Activated CD4-positive, CD25-positive, alpha-beta regulatory T cell treated with anti-CD3 and anti-CD28 coated beads, Interleukin-2, amount 50 U/mL, for 72 hours (primary cell): ENCODE measurements at regions not wholly inside any gene's neighbourhood (a gene's known extent, or its start where the extent isn't known, plus 50 kb on each side); places are given as distances from the start of the nearest gene placed in this dataset.

Source experiments
- DNase-seq: peaks from one replicate; pipeline ENCODE4 v3.0.0; 2021

- DNase-seq, result no peak
These were observed 49.9 kb upstream of the AMN1 start for GRCh38 chr12:31778687-31779086.
